K562 (cell line): ENCODE measurements at regions not wholly inside any gene's neighbourhood (a gene's known extent, or its start where the extent isn't known, plus 50 kb on each side); places are given as distances from the start of the nearest gene placed in this dataset.

Source experiments
- ATAC-seq: fragments of 200-7000 bp; cut with Tn5 transposase; 3 replicates; pipeline ENCODE4 v1.9.1; 2020; ENCODE audit warnings: moderate library complexity
- BruUV-seq: library from RNA; stranded (reverse); fragments of 400-500 nt; replicated peaks from 2 replicates; lab custom pipeline; 2021; lab: Mats Ljungman, UMichigan
- CTCF ChIA-PET: fragments of 300-600 bp; formaldehyde crosslinking; extraction: SDS; loops from one replicate; lab custom pipeline; 2021; ENCODE audit warnings: low intra/inter-chr PET ratio; lab: Yijun Ruan, JAX
- POLR2A ChIA-PET: fragments of 300-600, 350-650 bp; sonication (Branson Sonifier 250); formaldehyde crosslinking; extraction: SDS; loops from one replicate; lab custom pipeline; 2021; ENCODE audit warnings: antibody characterized with exemption, inconsistent platforms; lab: Yijun Ruan, JAX
- DNase-seq, 4 experiments: peaks; one replicate each; pipeline versions ENCODE4 v3.0.0 to v3.0.0-alpha.2; 2011 to 2018; ENCODE audit warnings: low spot score in 3 of 4, mixed read lengths in 3 of 4; ENCODE audit errors: extremely low read depth in 1 of 4
- FAIRE-seq: peaks from 2 replicates; lab custom pipeline; 2011; peaks lifted over from hg19 to GRCh38; lab: Jason Lieb, UNC
- H2AFZ ChIP-seq: 2 replicates; pipeline ENCODE4 v1.6.0; 2011; ENCODE audit warnings: low read depth, low read length, control low read depth, inconsistent platforms
- H3K27ac ChIP-seq: fragments of 200-600 bp; 3 replicates; pipeline ENCODE4 v1.8.0; 2011; ENCODE audit warnings: low read depth, mild to moderate bottlenecking, control low read depth, inconsistent platforms, low read length, moderate library complexity, mixed read lengths; ENCODE audit errors: extremely low read depth
- H3K27me3 ChIP-seq, 2 experiments: fragments of 300-600 bp in 1 of 2; 2 replicates in 1 of 2; 3 replicates in 1 of 2; pipeline versions ENCODE4 v1.6.0 to v1.8.0; 2011; ENCODE audit warnings: inconsistent platforms in 2 of 2, low read length in 2 of 2, mild to moderate bottlenecking in 1 of 2, mixed read lengths in 1 of 2, moderate library complexity in 1 of 2; ENCODE audit not compliant: control insufficient read depth in 2 of 2, insufficient read depth in 2 of 2
- H3K36me3 ChIP-seq: fragments of 300-600 bp; 3 replicates; pipeline ENCODE4 v1.8.0; 2011; ENCODE audit warnings: mild to moderate bottlenecking, low read length, inconsistent platforms; ENCODE audit not compliant: control insufficient read depth, insufficient read depth
- H3K4me1 ChIP-seq, 2 experiments: fragments of 200-600 bp in 1 of 2; replicated peaks in 1 of 2; 2 replicates in 1 of 2; 3 replicates in 1 of 2; pipeline versions ENCODE4 v1.5.1 to v1.8.0; 2011; ENCODE audit warnings: inconsistent platforms in 2 of 2, low read length in 2 of 2, mild to moderate bottlenecking in 1 of 2, mixed read lengths in 1 of 2, moderate library complexity in 1 of 2; ENCODE audit not compliant: control insufficient read depth in 2 of 2, insufficient read depth in 2 of 2
- H3K4me2 ChIP-seq: 2 replicates; pipeline ENCODE4 v1.6.1; 2011; ENCODE audit warnings: low read length, control low read depth, inconsistent platforms, mixed read lengths; ENCODE audit not compliant: insufficient read depth
- H3K4me3 ChIP-seq: fragments of 200-600 bp; sonication (generic), shearing (Covaris generic); 2 replicates; pipeline ENCODE4 v1.5.1; 2016; ENCODE audit warnings: control low read depth, inconsistent platforms
- H3K79me2 ChIP-seq: fragments of 200-600 bp; 3 replicates; pipeline ENCODE4 v1.8.0; 2011; ENCODE audit warnings: low read length, inconsistent platforms; ENCODE audit not compliant: control insufficient read depth, insufficient read depth
- H3K9ac ChIP-seq, 2 experiments: 2 replicates each; pipeline versions ENCODE4 v1.6.0 to v1.6.1; 2011; ENCODE audit warnings: low read depth in 2 of 2, low read length in 2 of 2, control low read depth in 1 of 2, inconsistent platforms in 1 of 2, mild to moderate bottlenecking in 1 of 2, mixed read lengths in 1 of 2; ENCODE audit not compliant: insufficient read depth in 1 of 2
- H3K9me1 ChIP-seq: one replicate; pipeline ENCODE4 v1.6.0; 2011; ENCODE audit warnings: inconsistent platforms, mild to moderate bottlenecking, low read length, moderate library complexity; ENCODE audit not compliant: control insufficient read depth, insufficient read depth
- H3K9me3 ChIP-seq: replicated peaks from 2 replicates; pipeline ENCODE4 v1.5.1; 2011; ENCODE audit warnings: low read depth, low read length, inconsistent platforms; ENCODE audit not compliant: control insufficient read depth, insufficient read depth
- H4K20me1 ChIP-seq: replicated peaks from 2 replicates; pipeline ENCODE4 v1.6.1; 2011; ENCODE audit warnings: low read length, inconsistent platforms, mixed read lengths; ENCODE audit not compliant: control insufficient read depth, insufficient read depth
- AFF1 ChIP-seq, 2 experiments: fragments of 450-650 bp; IDR thresholded peaks; 2 replicates each; pipeline ENCODE4 v1.6.1; 2018; ENCODE audit warnings: mild to moderate bottlenecking in 2 of 2, low read depth in 1 of 2; ENCODE audit not compliant: partially characterized antibody in 2 of 2
- ATF3 ChIP-seq, 2 experiments: fragments of 450-650 bp in 1 of 2; sonication (generic) in 1 of 2; formaldehyde crosslinking in 1 of 2; IDR thresholded peaks in 1 of 2; conservative IDR thresholded peaks in 1 of 2; 2 replicates each; pipeline versions ENCODE4 v1.6.1 to v1.8.1; 2016 to 2023; ENCODE audit warnings: mild to moderate bottlenecking in 2 of 2, moderate library complexity in 2 of 2, inconsistent platforms in 1 of 2, missing genetic modification reagents in 1 of 2
- CUX1 ChIP-seq: fragments of 200-800 bp; sonication (Bioruptor generic); IDR thresholded peaks from 2 replicates; pipeline ENCODE4 v1.6.1; 2016; ENCODE audit warnings: missing genetic modification characterization, missing compliant biosample characterization
- GATAD2B ChIP-seq: fragments of 450-650 bp; IDR thresholded peaks from 2 replicates; pipeline ENCODE4 v1.6.1; 2017; ENCODE audit warnings: mild to moderate bottlenecking, borderline replicate concordance
- RBM34 ChIP-seq: fragments of 200-400 bp; formaldehyde crosslinking; IDR thresholded peaks from 2 replicates; pipeline ENCODE4 v1.6.1; 2018; ENCODE audit warnings: low read length, borderline replicate concordance; ENCODE audit not compliant: insufficient read depth
- SAFB2 ChIP-seq: fragments of 200-400 bp; formaldehyde crosslinking; IDR thresholded peaks from 2 replicates; pipeline ENCODE4 v1.6.1; 2018; ENCODE audit warnings: borderline replicate concordance, low read length, low read depth, moderate library complexity; ENCODE audit not compliant: severe bottlenecking
- THAP12 ChIP-seq: fragments of 250-450 bp; sonication (Bioruptor Pico); IDR thresholded peaks from 2 replicates; pipeline ENCODE4 v1.9.0; 2021; ENCODE audit warnings: mild to moderate bottlenecking, inconsistent platforms
- WGBS: fragments of 100-300 bp; shearing (Covaris generic); methylation state at CpG from one replicate; pipeline ENCODE4 v1.1.6; 2016; ENCODE audit warnings: low coverage, mixed read lengths; ENCODE audit not compliant: insufficient coverage; ENCODE audit errors: missing lambda C conversion rate; 5-methylcytosine and 5-hydroxymethylcytosine counted together
- in situ Hi-C: fragments of 300-500 bp; cut with MboI; formaldehyde crosslinking; loops from 4 replicates; pipeline ENCODE4 v1.15.0; 2018; ENCODE audit warnings: inconsistent platforms, mixed read lengths
- intact Hi-C: fragments of 100-400 bp; cut with micrococcal nuclease; formaldehyde crosslinking; loops from 2 replicates; pipeline ENCODE4 v1.14.2; 2022

- POLR2A ChIA-PET = no interaction called here
- Histone ChIP-seq H4K20me1 (no peaks in the 10 kb centered on the region), H3K4me2 (no peak overlapping the region), H3K4me1 (no peaks in the 10 kb centered on the region), H3K9me1 (no peaks in the 10 kb centered on the region), H3K27ac (no peak overlapping the region), H2AFZ (no peak overlapping the region), H3K9ac (no peak overlapping the region), H3K9me3 (no peaks in the 10 kb centered on the region), H3K79me2 (no peaks in the 10 kb centered on the region), H3K27me3 (no peaks in the 10 kb centered on the region), H3K36me3 (no peaks in the 10 kb centered on the region), H3K4me3 (no peak overlapping the region)
- BruUV-seq = no TSS peak
- no peak for FAIRE-seq
- WGBS = 0% methylated on average over 2 of the region's 2 CpGs
- intact Hi-C loops = no loop called here
- in situ Hi-C loops = no loop called here
- no peak for ATAC-seq
- CTCF ChIA-PET = no interaction called here
- no peak for DNase-seq
- TF ChIP-seq AFF1 (IDR thresholded peaks at IDR 0.05; ENCODE audit: low read depth in 1 of 2, partially characterized antibody in 2 of 2) = no peak
- TF ChIP-seq GATAD2B = no peak
- TF ChIP-seq THAP12 (CRISPR knock-in tag) = no peak
- TF ChIP-seq CUX1 (CRISPR knock-in tag) = no peak
- TF ChIP-seq ATF3 (IDR thresholded peaks at IDR 0.05) = no peak
- no peak for TF ChIP-seq ATF3 (CRISPR knock-in tag; conservative IDR thresholded peaks at IDR 0.05)
- TF ChIP-seq SAFB2 = no peak
- no peak for TF ChIP-seq RBM34
Observed at GRCh38 chr5:86688406-86688805, 70.7 kb downstream of the COX7C start.
